ENCODE measurements at regions not wholly inside any gene's neighbourhood (a gene's known extent, or its start where the extent isn't known, plus 50 kb on each side); places are given as distances from the start of the nearest gene placed in this dataset.

DNA sequence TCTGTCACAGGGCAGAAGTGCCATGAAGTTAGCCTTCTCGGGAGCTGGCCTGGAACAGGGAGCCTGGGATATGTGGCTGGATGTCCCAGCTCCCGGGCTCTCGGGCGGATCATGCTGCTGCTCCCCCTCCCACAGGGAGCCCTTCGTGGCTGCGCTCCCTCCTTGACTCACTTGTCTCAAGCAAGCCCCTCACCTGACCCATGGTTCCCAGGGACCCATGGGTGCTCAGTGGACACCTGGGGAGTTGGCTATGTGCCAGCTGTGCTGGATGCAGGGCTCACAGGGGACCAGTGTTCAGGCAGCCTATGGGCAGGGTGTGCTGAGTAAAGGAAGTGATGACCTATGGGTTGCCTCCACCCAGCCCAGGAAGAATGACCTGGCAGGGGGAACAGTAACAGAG is 213.1 kb upstream of the SGCG start:
- TF ChIP-seq KLF9 (tag by site-specific recombination; IDR thresholded peaks at IDR 0.05; ENCODE audit: low read depth) (no peak), KLF10 (tag by site-specific recombination; IDR thresholded peaks at IDR 0.05) (no peak), ZBTB1 (tag by site-specific recombination; IDR thresholded peaks at IDR 0.05) (no peak), ZNF155 (tag by site-specific recombination; IDR thresholded peaks at IDR 0.05) (no peak), ZNF544 (tag by site-specific recombination; IDR thresholded peaks at IDR 0.05) (no peak), YY1 (tag by site-specific recombination; IDR thresholded peaks at IDR 0.05) (no peak), SP2 (tag by site-specific recombination; IDR thresholded peaks at IDR 0.05) (no peak), ZNF138 (tag by site-specific recombination; IDR thresholded peaks at IDR 0.05; ENCODE audit: borderline replicate concordance) (no peak), ZNF416 (tag by site-specific recombination; IDR thresholded peaks at IDR 0.05) (no peak)
- TF ChIP-seq, protein P1, sequence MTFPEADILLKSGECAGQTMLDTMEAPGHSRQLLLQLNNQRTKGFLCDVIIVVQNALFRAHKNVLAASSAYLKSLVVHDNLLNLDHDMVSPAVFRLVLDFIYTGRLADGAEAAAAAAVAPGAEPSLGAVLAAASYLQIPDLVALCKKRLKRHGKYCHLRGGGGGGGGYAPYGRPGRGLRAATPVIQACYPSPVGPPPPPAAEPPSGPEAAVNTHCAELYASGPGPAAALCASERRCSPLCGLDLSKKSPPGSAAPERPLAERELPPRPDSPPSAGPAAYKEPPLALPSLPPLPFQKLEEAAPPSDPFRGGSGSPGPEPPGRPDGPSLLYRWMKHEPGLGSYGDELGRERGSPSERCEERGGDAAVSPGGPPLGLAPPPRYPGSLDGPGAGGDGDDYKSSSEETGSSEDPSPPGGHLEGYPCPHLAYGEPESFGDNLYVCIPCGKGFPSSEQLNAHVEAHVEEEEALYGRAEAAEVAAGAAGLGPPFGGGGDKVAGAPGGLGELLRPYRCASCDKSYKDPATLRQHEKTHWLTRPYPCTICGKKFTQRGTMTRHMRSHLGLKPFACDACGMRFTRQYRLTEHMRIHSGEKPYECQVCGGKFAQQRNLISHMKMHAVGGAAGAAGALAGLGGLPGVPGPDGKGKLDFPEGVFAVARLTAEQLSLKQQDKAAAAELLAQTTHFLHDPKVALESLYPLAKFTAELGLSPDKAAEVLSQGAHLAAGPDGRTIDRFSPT (tag by site-specific recombination; IDR thresholded peaks at IDR 0.05): no peak
- TF ChIP-seq, protein P2, sequence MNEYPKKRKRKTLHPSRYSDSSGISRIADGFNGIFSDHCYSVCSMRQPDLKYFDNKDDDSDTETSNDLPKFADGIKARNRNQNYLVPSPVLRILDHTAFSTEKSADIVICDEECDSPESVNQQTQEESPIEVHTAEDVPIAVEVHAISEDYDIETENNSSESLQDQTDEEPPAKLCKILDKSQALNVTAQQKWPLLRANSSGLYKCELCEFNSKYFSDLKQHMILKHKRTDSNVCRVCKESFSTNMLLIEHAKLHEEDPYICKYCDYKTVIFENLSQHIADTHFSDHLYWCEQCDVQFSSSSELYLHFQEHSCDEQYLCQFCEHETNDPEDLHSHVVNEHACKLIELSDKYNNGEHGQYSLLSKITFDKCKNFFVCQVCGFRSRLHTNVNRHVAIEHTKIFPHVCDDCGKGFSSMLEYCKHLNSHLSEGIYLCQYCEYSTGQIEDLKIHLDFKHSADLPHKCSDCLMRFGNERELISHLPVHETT (tag by site-specific recombination; IDR thresholded peaks at IDR 0.05): no peak
- TF ChIP-seq, protein P3, sequence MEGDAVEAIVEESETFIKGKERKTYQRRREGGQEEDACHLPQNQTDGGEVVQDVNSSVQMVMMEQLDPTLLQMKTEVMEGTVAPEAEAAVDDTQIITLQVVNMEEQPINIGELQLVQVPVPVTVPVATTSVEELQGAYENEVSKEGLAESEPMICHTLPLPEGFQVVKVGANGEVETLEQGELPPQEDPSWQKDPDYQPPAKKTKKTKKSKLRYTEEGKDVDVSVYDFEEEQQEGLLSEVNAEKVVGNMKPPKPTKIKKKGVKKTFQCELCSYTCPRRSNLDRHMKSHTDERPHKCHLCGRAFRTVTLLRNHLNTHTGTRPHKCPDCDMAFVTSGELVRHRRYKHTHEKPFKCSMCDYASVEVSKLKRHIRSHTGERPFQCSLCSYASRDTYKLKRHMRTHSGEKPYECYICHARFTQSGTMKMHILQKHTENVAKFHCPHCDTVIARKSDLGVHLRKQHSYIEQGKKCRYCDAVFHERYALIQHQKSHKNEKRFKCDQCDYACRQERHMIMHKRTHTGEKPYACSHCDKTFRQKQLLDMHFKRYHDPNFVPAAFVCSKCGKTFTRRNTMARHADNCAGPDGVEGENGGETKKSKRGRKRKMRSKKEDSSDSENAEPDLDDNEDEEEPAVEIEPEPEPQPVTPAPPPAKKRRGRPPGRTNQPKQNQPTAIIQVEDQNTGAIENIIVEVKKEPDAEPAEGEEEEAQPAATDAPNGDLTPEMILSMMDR (tag by site-specific recombination; IDR thresholded peaks at IDR 0.05): no peak
- TF ChIP-seq, protein P4, sequence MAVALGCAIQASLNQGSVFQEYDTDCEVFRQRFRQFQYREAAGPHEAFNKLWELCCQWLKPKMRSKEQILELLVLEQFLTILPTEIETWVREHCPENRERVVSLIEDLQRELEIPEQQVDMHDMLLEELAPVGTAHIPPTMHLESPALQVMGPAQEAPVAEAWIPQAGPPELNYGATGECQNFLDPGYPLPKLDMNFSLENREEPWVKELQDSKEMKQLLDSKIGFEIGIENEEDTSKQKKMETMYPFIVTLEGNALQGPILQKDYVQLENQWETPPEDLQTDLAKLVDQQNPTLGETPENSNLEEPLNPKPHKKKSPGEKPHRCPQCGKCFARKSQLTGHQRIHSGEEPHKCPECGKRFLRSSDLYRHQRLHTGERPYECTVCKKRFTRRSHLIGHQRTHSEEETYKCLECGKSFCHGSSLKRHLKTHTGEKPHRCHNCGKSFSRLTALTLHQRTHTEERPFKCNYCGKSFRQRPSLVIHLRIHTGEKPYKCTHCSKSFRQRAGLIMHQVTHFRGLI (tag by site-specific recombination; IDR thresholded peaks at IDR 0.05): no peak
